HEK293 (cell line): ENCODE measurements at regions not wholly inside any gene's neighbourhood (a gene's known extent, or its start where the extent isn't known, plus 50 kb on each side); places are given as distances from the start of the nearest gene placed in this dataset.

Experiments used
- AEBP2 ChIP-seq: fragments of 450-650 bp; formaldehyde crosslinking; IDR thresholded peaks from 2 replicates; pipeline ENCODE4 v1.5.1; 2016; ENCODE audit warnings: missing biosample characterization, missing genetic modification characterization, borderline replicate concordance
- CTCF ChIP-seq: fragments of 450-650 bp; formaldehyde crosslinking; IDR thresholded peaks from 2 replicates; pipeline ENCODE4 v1.5.1; 2016; ENCODE audit warnings: missing biosample characterization, missing genetic modification characterization
- KLF10 ChIP-seq: fragments of 450-650 bp; IDR thresholded peaks from 2 replicates; pipeline ENCODE4 v1.5.1; 2018; ENCODE audit warnings: missing biosample characterization, mild to moderate bottlenecking, missing genetic modification characterization
- ZNF239 ChIP-seq: fragments of 450-650 bp; formaldehyde crosslinking; IDR thresholded peaks from 2 replicates; pipeline ENCODE4 v1.5.1; 2016; ENCODE audit warnings: missing biosample characterization, missing genetic modification characterization
- ZNF76 ChIP-seq: fragments of 450-650 bp; formaldehyde crosslinking; IDR thresholded peaks from 2 replicates; pipeline ENCODE4; 2016; ENCODE audit warnings: low read depth, missing biosample characterization, missing genetic modification characterization, borderline replicate concordance

GRCh38 chr12:19965196-19966038 is 402.9 kb upstream of the PDE3A start:
- TF ChIP-seq CTCF (tag by site-specific recombination) (no peak), KLF10 (tag by site-specific recombination) (no peak), ZNF239 (tag by site-specific recombination) (no peak), ZNF76 (tag by site-specific recombination) (no peak), AEBP2 (no peak)
